ENCODE measurements at regions not wholly inside any gene's neighbourhood (a gene's known extent, or its start where the extent isn't known, plus 50 kb on each side); places are given as distances from the start of the nearest gene placed in this dataset.
A peak's percentile ranks its signal among the peaks of the same experiment; 100 is the strongest.

DNA sequence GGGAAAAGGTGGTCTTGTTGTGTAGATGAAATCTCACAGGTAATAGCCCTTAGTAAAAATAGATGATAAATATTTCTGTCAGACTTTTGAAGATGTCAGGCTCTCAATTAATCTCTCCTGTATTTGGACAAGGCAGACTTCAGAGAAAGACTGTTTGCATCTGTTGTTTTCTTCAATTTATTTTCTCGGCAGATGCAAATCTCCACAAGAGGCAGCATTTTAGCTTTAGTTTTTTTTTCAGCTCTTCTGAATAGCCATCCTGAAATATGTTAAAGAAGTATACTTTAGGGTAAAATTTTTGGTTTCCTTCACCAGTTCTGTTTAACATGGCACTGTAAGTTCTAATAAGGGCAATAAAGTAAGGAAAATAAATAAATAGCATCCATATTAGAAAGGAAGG is 685.1 kb downstream of the SI start:
- ChIA-PET RAD21 (ENCODE audit: low non-redundant PET in 1 of 2, low total read pairs in 2 of 2, uncharacterized antibody in 2 of 2, unreplicated experiment in 2 of 2) (no interaction called here), POLR2A (no interaction called here), CTCF (interaction anchor here (0.8 to 1.2 kb wide), 6 partner anchors 11 to 20 kb away, joined by 3 to 4 read pairs (median 3); no protein-coding TSS in a partner anchor)
- H4K20me1 ChIP-seq (ENCODE audit: insufficient read depth): no peaks in the 10 kb centered on the region
- H3K4me1 ChIP-seq (ENCODE audit: control insufficient read depth in 1 of 2, insufficient read depth in 2 of 2, low read length in 2 of 2): no peaks in the 10 kb centered on the region
- no peak overlapping the region for H3K4me3 ChIP-seq (replicated peaks in 1 of 2; ENCODE audit: low read depth in 1 of 2, low read length in 2 of 2)
- H3K9me3 ChIP-seq (ENCODE audit: control insufficient read depth in 1 of 2, insufficient read depth in 1 of 2, low read depth in 1 of 2, low read length in 2 of 2): no peaks in the 10 kb centered on the region
- no peak overlapping the region for H3K27ac ChIP-seq (ENCODE audit: low read depth, low read length)
- H3K4me2 ChIP-seq (ENCODE audit: low read length): no peak overlapping the region
- H3K9me2 ChIP-seq (ENCODE audit: insufficient read depth): peaks cover 2% of the 10 kb centered on the region; the same call in 1 of the 2 replicates
- H3K9ac ChIP-seq (ENCODE audit: low read length): no peak overlapping the region
- no peak overlapping the region for H2AFZ ChIP-seq (ENCODE audit: low read depth, low read length, poor library complexity, severe bottlenecking)
- intact Hi-C loops (cut with micrococcal nuclease): no loop called here
- H3K79me2 ChIP-seq (ENCODE audit: insufficient read depth, low read length): no peaks in the 10 kb centered on the region
- DNase-seq (ENCODE audit: low read depth, low spot score) (no peak), ATAC-seq (no peak)
- TF ChIP-seq EZH2phosphoT487 (IDR thresholded peaks at IDR 0.05; ENCODE audit: borderline replicate concordance) (no peak), CTCF (IDR thresholded peaks at IDR 0.05 in 2 of 3, conservative IDR thresholded peaks at IDR 0.05 in 1 of 3; ENCODE audit: borderline replicate concordance in 1 of 3, insufficient read depth in 1 of 3, low read depth in 2 of 3, low read length in 2 of 3) (peak in 2 of 3 experiments; percentile 32 to 43; a peak in 3 of 6 replicates), ZFX (IDR thresholded peaks at IDR 0.05) (no peak), SP1 (IDR thresholded peaks at IDR 0.05; ENCODE audit: low read depth) (no peak), TCF7L2 (IDR thresholded peaks at IDR 0.05; ENCODE audit: borderline replicate concordance, extremely low read depth, insufficient read depth, insufficient read length) (no peak)
- TF ChIP-seq, protein P1, sequence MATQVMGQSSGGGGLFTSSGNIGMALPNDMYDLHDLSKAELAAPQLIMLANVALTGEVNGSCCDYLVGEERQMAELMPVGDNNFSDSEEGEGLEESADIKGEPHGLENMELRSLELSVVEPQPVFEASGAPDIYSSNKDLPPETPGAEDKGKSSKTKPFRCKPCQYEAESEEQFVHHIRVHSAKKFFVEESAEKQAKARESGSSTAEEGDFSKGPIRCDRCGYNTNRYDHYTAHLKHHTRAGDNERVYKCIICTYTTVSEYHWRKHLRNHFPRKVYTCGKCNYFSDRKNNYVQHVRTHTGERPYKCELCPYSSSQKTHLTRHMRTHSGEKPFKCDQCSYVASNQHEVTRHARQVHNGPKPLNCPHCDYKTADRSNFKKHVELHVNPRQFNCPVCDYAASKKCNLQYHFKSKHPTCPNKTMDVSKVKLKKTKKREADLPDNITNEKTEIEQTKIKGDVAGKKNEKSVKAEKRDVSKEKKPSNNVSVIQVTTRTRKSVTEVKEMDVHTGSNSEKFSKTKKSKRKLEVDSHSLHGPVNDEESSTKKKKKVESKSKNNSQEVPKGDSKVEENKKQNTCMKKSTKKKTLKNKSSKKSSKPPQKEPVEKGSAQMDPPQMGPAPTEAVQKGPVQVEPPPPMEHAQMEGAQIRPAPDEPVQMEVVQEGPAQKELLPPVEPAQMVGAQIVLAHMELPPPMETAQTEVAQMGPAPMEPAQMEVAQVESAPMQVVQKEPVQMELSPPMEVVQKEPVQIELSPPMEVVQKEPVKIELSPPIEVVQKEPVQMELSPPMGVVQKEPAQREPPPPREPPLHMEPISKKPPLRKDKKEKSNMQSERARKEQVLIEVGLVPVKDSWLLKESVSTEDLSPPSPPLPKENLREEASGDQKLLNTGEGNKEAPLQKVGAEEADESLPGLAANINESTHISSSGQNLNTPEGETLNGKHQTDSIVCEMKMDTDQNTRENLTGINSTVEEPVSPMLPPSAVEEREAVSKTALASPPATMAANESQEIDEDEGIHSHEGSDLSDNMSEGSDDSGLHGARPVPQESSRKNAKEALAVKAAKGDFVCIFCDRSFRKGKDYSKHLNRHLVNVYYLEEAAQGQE (IDR thresholded peaks at IDR 0.05; ENCODE audit: low read depth): no peak
- TF ChIP-seq, protein P2, sequence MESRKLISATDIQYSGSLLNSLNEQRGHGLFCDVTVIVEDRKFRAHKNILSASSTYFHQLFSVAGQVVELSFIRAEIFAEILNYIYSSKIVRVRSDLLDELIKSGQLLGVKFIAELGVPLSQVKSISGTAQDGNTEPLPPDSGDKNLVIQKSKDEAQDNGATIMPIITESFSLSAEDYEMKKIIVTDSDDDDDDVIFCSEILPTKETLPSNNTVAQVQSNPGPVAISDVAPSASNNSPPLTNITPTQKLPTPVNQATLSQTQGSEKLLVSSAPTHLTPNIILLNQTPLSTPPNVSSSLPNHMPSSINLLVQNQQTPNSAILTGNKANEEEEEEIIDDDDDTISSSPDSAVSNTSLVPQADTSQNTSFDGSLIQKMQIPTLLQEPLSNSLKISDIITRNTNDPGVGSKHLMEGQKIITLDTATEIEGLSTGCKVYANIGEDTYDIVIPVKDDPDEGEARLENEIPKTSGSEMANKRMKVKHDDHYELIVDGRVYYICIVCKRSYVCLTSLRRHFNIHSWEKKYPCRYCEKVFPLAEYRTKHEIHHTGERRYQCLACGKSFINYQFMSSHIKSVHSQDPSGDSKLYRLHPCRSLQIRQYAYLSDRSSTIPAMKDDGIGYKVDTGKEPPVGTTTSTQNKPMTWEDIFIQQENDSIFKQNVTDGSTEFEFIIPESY (IDR thresholded peaks at IDR 0.05; ENCODE audit: extremely low read depth, insufficient replicate concordance, low read length): no peak
- BruUV-seq (replicated peaks): no TSS peak
- no peaks in the 10 kb centered on the region for H3K27me3 ChIP-seq (ENCODE audit: insufficient read depth, low read length)
- no peaks in the 10 kb centered on the region for H3K36me3 ChIP-seq (ENCODE audit: control insufficient read depth in 1 of 2, insufficient read depth in 2 of 2, low read length in 2 of 2)

Data from HCT116 (cell line).